OCI-LY7 (cell line): ENCODE measurements at regions not wholly inside any gene's neighbourhood (a gene's known extent, or its start where the extent isn't known, plus 50 kb on each side); places are given as distances from the start of the nearest gene placed in this dataset.

Experiments used
- CTCF ChIP-seq: fragments of 200-600 bp; sonication (generic); conservative IDR thresholded peaks from 2 replicates; pipeline ENCODE4 v1.5.1; 2014; ENCODE audit warnings: mild to moderate bottlenecking, antibody characterized with exemption, low read length, moderate library complexity, mixed read lengths
- EZH2phosphoT487 ChIP-seq: fragments of 200-600 bp; sonication (generic); IDR thresholded peaks from 2 replicates; pipeline ENCODE4 v1.6.1; 2018; ENCODE audit warnings: low read depth, borderline replicate concordance, mild to moderate bottlenecking, mixed run types, antibody characterized with exemption, low read length, moderate library complexity, mixed read lengths

- TF ChIP-seq CTCF (no peak), EZH2phosphoT487 (no peak)
Measured at GRCh38 chr6:144793744-144794143, 508.6 kb downstream of the UTRN start.
